GM19043 (cell line): ENCODE measurements at regions not wholly inside any gene's neighbourhood (a gene's known extent, or its start where the extent isn't known, plus 50 kb on each side); places are given as distances from the start of the nearest gene placed in this dataset.

Experiments
- ATAC-seq: cut with Tn5 transposase; IDR thresholded peaks from one replicate; pipeline ENCODE4 v1.9.1; 2021; ENCODE audit warnings: low read depth; ENCODE audit not compliant: unreplicated experiment

DNA sequence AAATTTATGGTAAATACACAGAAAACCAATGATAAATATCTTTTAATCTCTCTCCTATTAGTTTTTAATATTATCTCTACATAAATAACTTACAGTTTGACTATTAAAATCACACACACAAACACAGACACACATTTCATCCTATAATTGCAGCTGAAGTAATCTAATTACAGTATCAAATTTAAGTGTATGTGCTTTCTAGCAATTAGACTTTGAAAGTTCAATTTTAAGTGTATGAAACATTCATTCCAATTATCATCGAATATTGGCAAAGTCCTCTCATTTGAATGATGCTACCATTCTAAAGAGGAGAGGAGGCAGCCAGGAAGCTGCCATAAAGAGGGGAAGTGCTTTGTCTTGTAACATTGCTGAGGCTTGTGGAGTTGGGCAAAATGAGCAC is 221.2 kb upstream of the PABPC4L start:
- no peak for ATAC-seq

- no peak for ATAC-seq
These were observed 220.1 kb upstream of the PABPC4L start for GRCh38 chr4:134421734-134422133.

DNA sequence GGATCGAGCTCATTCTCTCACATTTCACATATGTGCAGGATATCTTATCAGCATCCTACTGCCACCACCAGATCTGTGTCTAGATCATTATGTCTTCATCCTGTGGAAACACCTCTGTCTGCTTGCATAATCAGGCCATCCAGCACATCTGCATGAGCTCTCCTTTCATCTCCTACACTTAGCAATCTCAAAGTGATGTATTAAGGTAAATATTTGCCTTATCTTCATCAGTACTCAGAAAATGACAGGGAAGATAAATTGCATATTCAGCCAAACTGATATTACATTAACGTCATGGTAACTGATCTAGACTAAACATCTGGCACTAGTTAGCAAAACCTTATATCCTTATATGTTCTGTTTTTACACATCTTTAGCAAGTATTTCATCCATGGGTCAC is 207.3 kb upstream of the PABPC4L start:
- no peak for ATAC-seq

DNA sequence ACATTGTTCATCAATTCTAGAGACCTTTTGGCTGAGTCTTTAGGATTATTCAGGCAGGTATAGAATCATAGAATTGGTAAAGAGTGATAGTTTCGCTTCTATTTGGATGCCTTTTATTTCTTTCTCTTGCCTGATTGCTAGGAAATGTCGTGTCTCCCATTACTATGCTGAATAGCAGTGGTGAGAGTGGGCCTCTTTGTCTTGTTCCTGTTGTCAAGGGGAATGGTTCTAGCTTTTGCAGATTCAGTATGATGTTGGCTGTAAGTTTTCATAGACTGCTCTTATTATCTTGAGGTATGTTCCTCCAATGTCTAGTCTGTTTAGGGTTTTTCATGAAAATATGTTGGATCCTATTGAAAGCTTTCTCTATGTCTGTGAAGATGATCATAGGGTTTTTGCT is 200.2 kb upstream of the PABPC4L start:
- no peak for ATAC-seq

DNA sequence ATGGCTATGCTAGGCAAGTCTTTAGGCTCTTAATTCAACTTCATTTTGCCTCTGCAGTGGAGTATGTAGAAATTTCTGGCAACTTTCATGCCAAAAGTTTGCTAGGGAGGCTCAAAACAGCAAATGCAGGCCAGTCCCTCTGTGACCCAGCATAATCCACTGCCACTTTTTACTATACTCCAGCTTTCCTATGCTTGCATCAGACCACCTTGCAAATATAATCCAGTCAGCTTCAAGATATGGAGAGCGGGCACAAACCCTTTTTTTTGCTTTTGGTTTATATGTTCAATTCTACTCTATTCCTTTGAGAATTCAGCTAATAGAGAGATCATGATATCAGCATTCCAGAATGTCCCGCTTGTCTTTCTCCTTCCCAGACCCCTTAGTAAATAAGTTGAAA is 192.0 kb upstream of the PABPC4L start:
- ATAC-seq = no peak

DNA sequence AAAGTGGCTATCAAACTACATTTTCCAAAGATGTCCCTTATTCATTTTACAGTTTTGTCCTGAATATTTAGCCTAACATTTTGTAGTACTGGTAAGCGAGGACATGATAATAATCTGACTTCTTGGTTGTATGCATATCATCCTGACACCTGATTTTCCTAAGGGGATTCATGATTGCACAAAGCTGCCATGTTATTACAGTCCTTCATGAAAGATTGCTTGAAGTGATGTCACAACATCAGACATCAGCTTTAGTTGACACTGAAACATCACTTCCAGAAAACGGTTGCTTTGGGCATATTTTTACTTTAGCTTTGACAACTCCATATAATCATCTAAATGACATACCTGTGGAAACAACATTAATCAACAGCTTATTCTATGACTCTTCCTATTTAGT is 188.7 kb upstream of the PABPC4L start:
- ATAC-seq = no peak

DNA sequence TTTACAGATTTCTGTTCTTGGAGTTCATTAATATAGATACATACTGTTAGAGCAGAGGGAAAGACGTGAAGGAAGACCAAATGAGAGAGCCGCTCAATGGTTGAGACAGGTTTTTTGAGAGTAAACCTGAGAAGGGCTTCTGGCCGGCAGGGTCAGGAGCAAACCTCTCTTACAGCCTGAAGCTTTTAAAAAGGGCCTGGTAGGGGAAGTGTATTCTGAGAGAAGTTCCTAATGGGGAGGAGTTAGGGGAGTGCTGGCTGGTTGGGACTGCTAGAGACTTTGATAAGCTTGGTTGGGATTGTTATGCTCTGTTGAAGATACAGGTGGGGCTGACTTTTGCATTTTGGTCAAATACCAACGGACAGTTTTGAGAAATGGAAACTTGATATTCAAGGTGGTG is 186.8 kb upstream of the PABPC4L start:
- no peak for ATAC-seq

DNA sequence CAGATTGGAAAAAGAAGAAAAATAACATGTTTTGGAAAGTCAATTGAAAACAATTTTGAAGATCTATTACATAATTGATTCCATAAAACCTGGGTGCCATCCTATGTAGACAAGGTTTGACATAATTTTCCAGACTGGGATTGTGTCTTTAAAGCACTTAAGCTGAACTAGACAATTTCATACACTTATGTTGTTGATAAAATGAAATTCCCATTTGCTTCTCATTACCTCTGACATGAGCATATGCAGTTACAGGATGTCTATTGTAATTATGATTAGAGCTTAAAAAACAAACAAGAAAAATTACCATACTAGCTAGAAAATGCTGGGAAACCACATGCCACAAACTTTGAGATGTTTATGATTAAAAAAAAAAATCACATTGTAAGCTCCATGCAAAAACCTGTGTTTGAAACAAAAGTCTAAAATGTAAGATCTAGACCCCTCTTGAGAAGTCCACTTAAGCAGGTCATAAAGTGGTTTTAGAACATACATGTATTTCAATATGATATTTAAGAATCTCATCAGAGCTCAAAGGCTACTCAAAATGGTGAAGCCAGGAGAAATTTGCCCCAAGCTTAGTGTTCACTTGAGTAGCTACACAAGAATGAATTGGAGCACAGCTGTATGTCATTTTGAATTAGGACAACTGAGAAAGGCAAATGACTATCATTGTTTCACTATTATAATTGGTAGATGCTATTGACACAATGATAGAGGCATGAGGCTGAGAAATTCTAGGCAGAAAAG is 181.1 kb upstream of the PABPC4L start:
- no peak for ATAC-seq

DNA sequence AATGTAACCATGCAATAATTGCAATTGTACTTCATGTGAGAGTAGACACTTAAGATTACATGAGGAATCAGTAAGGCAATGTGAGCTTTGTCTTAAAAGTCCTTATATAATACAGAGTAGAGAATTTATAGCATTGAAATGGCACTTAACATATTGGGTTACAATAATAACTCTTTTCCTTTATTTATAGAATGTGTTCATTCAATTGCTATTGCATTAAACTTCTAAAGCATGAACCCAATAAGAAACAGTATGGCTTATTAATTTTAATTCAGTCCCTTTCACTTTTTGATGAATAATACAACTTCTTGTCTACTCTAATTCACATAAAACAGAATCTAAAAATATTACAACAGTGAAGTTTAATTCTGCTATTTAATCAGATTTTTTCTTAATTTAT is 174.2 kb upstream of the PABPC4L start:
- ATAC-seq = no peak

- ATAC-seq = no peak
These were observed 164.3 kb upstream of the PABPC4L start for GRCh38 chr4:134365852-134366251.

GRCh38 chr4:134364928-134365327 is 163.3 kb upstream of the PABPC4L start:
- no peak for ATAC-seq

- no peak for ATAC-seq
These were observed 143.7 kb upstream of the PABPC4L start for GRCh38 chr4:134345244-134345643.

GRCh38 chr4:134343656-134344055 is 142.1 kb upstream of the PABPC4L start:
- ATAC-seq = no peak

- no peak for ATAC-seq
These were observed 141.5 kb upstream of the PABPC4L start for GRCh38 chr4:134343081-134343480.

DNA sequence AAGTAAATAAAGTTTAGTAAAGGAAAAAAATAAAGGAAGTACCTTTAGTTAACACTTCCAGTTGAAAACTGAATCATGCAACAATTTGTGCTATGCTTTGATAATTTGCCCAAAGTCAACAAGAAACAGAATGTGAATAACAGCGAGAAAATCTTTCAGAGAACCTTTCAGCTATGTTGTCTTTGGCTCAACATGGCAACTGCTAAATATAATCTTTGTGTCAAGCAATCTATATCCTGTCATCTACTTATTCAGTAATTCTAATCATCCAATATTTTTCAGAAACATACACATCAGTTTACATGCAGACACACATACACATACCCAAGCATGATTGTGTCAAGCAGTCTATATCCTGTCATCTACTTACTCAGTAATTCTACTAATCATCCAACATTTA is 136.0 kb upstream of the PABPC4L start:
- ATAC-seq = no peak

- ATAC-seq = no peak
These were observed 127.2 kb upstream of the PABPC4L start for GRCh38 chr4:134328741-134329140.

DNA sequence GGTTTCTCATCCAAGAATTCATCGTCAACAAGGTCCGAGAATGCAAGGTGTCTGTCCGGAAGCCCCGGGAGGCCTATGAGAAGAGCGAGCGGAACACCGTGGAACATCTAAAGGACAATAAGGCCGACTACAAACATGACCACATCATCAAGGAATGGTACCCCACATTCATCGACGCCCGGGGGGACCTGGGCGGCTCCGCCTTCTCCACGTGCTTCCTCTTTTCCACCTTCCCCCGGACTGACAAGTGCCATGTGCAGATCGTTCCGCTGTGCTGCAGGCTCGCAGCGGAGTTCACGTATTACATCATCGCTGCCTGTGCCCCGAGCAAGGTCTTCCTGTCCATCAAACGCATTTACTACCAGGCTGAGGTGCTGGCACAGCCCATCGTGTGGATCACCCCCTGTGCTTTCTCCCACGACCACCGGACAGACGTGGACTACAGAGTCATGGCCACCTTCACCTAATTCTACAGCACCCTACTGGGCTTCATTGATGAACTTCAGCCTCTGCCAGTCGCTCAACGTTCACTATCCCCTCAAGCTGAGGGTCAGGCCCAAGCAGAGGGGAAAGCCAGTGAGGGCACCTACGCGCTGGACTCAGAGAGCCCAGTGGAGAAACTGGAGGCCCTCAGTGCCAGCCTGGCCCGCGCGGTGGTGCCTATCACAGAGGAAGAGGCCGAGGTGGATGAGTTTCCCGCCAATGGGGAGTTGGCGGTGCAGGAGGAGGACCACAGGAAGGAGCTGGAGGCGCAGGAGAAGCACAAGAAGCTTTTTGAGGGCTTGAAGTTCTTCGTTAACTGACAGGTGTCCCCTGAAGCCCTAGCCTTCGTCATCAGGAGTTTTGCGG is 125.9 kb upstream of the PABPC4L start:
- no peak for ATAC-seq

- no peak for ATAC-seq
These were observed 125.3 kb upstream of the PABPC4L start for GRCh38 chr4:134326866-134327265.

DNA sequence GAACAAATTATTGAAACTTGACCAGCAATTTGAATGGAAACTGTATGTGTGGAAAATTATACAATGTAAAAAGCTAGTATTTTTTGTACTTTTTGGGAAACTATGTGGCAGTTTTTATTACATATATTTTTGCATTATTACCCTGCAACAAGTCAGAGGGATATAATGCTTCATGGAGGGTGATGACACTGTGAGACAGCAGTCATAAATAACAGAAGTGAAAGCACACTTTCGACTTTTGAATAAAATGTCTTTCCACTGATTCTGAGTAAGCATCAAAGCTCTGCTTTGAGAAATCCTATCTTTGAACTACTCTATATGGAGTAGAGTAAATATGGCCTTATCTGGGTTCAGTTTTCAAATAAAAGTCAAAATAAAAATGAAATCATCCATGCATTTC is 122.6 kb upstream of the PABPC4L start:
- ATAC-seq = no peak

GRCh38 chr4:134320048-134320447 is 118.5 kb upstream of the PABPC4L start:
- no peak for ATAC-seq

- ATAC-seq = no peak
These were observed 112.0 kb upstream of the PABPC4L start for GRCh38 chr4:134313591-134313990.

- no peak for ATAC-seq
These were observed 108.1 kb upstream of the PABPC4L start for GRCh38 chr4:134309715-134310114.
